ENCODE measurements at regions not wholly inside any gene's neighbourhood (a gene's known extent, or its start where the extent isn't known, plus 50 kb on each side); places are given as distances from the start of the nearest gene placed in this dataset.

GRCh38 chr2:60175290-60175689 lies 378.2 kb downstream of the BCL11A start:
- DNase-seq (ENCODE audit: low read depth in 1 of 2, low spot score in 1 of 2): no peak
- no peak for TF ChIP-seq CTCF (IDR thresholded peaks at IDR 0.05; ENCODE audit: insufficient read depth, low read length)
- Histone ChIP-seq H3K27ac (replicated peaks) (no peak overlapping the region), H3K4me3 (replicated peaks; ENCODE audit: insufficient read depth, low read length) (no peak overlapping the region), H3K27me3 (ENCODE audit: insufficient read depth, poor library complexity, severe bottlenecking) (no peaks in the 10 kb centered on the region)

- TF ChIP-seq GABPA (IDR thresholded peaks at IDR 0.05; ENCODE audit: low read depth) (no peak), SPI1 (IDR thresholded peaks at IDR 0.05; ENCODE audit: borderline replicate concordance, low read depth) (no peak), REST (IDR thresholded peaks at IDR 0.05; ENCODE audit: insufficient replicate concordance, low read depth) (no peak), POLR2AphosphoS5 (IDR thresholded peaks at IDR 0.05; ENCODE audit: low read depth) (no peak), CTCF (IDR thresholded peaks at IDR 0.05; ENCODE audit: insufficient read depth, low read length) (no peak)
- no peak for DNase-seq (ENCODE audit: low read depth in 1 of 2, low spot score in 1 of 2)
- Histone ChIP-seq H3K4me3 (replicated peaks; ENCODE audit: insufficient read depth, low read length) (no peak overlapping the region), H3K27ac (replicated peaks) (no peak overlapping the region), H3K27me3 (ENCODE audit: insufficient read depth, poor library complexity, severe bottlenecking) (no peaks in the 10 kb centered on the region)
Observed at GRCh38 chr2:60174146-60174545, 379.3 kb downstream of the BCL11A start.

- TF ChIP-seq CTCF (IDR thresholded peaks at IDR 0.05; ENCODE audit: insufficient read depth, low read length) (no peak), SPI1 (IDR thresholded peaks at IDR 0.05; ENCODE audit: borderline replicate concordance, low read depth) (no peak), GABPA (IDR thresholded peaks at IDR 0.05; ENCODE audit: low read depth) (no peak), POLR2AphosphoS5 (IDR thresholded peaks at IDR 0.05; ENCODE audit: low read depth) (no peak), REST (IDR thresholded peaks at IDR 0.05; ENCODE audit: insufficient replicate concordance, low read depth) (no peak)
- DNase-seq (ENCODE audit: low read depth in 1 of 2, low spot score in 1 of 2): no peak
- no peak overlapping the region for H3K27ac ChIP-seq (replicated peaks)
- no peaks in the 10 kb centered on the region for H3K27me3 ChIP-seq (ENCODE audit: insufficient read depth, poor library complexity, severe bottlenecking)
- no peak overlapping the region for H3K4me3 ChIP-seq (replicated peaks; ENCODE audit: insufficient read depth, low read length)
Observed at GRCh38 chr2:60172801-60173200, 380.7 kb downstream of the BCL11A start.

- Histone ChIP-seq H3K27me3 (ENCODE audit: insufficient read depth, poor library complexity, severe bottlenecking) (no peaks in the 10 kb centered on the region), H3K4me3 (replicated peaks; ENCODE audit: insufficient read depth, low read length) (no peak overlapping the region), H3K27ac (replicated peaks) (no peak overlapping the region)
- DNase-seq (ENCODE audit: low read depth in 1 of 2, low spot score in 1 of 2): no peak
- TF ChIP-seq CTCF (IDR thresholded peaks at IDR 0.05; ENCODE audit: insufficient read depth, low read length) (no peak), SPI1 (IDR thresholded peaks at IDR 0.05; ENCODE audit: borderline replicate concordance, low read depth) (no peak), POLR2AphosphoS5 (IDR thresholded peaks at IDR 0.05; ENCODE audit: low read depth) (no peak), REST (IDR thresholded peaks at IDR 0.05; ENCODE audit: insufficient replicate concordance, low read depth) (no peak), GABPA (IDR thresholded peaks at IDR 0.05; ENCODE audit: low read depth) (no peak)
Observed at GRCh38 chr2:60170272-60170671, 383.2 kb downstream of the BCL11A start.

Measured in HL-60 (cell line).